Fibroblast of skin of scalp (primary cell): ENCODE measurements at regions not wholly inside any gene's neighbourhood (a gene's known extent, or its start where the extent isn't known, plus 50 kb on each side); places are given as distances from the start of the nearest gene placed in this dataset.

Source experiments
- DNase-seq: peaks from one replicate; pipeline ENCODE4 v3.0.0-alpha.2; 2013

DNA sequence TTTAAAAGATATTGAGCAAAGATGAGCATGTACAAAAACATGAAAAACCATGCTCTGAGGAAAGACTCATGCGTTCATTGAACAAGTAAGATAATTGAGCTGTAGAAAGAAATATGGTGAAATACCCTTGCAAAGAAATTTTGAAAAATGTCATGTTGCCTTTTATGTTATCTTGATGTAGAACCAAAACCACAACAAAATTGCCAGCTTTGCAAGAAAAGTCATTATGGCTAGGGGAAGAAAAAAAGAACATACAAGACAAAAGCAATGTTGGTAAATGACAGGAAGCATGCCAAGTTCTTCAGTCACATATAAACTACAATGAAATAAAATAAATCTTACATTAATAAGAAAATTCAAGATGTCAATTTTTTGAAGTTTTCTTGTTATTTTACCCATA is 368.0 kb downstream of the IRX1 start:
- no peak for DNase-seq

- DNase-seq: no peak
Observed at GRCh38 chr5:3980156-3980555, 384.5 kb downstream of the IRX1 start.

- no peak for DNase-seq
Observed at GRCh38 chr5:3987867-3988266, 392.2 kb downstream of the IRX1 start.

- DNase-seq: peak; percentile 2
Observed at GRCh38 chr5:3993856-3994473, 398.3 kb downstream of the IRX1 start.

DNA sequence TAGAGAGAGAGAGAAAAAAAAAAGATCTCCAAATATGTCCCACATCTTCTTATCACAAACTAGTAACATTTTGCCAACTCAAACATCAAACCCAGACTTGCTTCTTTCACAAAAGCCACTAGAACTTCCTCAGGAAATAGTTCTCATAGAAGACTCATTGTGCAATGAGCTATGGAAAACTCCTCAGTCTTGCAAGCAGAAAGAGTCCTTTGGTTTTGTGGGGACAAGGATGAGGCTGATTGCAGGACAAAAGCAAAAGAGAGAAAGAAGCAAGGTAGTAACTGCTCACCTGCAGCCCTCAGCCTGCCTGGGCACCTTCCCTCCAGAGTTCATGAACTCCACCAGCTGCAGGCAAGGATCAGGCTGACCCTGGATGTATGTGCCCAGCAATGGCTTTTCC is 399.0 kb downstream of the IRX1 start:
- DNase-seq: peak; percentile 53

GRCh38 chr5:3995954-3996619 is 400.5 kb downstream of the IRX1 start:
- DNase-seq: no peak

GRCh38 chr5:3996707-3997336 is 401.2 kb downstream of the IRX1 start:
- no peak for DNase-seq

GRCh38 chr5:3997670-3998069 is 402.0 kb downstream of the IRX1 start:
- no peak for DNase-seq

DNA sequence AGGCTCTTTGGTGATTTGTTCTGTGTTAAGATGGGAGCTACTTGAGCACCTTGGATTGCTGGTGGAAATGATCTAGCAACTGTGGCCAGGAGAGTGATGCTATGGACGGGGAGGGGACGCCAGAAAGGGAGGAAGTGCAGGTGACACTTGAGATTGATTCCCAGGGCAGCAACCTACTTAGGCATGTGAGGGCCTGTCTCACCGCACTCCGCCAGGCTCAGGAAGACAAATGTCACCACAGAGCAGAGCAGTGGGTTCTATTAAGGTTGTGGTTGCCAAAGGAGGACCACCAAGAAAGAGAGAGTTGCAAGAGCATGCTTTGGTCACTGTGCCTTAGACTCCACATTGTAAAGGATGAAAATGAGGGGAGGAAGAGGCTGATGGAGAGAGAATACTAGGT is 404.3 kb downstream of the IRX1 start:
- DNase-seq: no peak

DNA sequence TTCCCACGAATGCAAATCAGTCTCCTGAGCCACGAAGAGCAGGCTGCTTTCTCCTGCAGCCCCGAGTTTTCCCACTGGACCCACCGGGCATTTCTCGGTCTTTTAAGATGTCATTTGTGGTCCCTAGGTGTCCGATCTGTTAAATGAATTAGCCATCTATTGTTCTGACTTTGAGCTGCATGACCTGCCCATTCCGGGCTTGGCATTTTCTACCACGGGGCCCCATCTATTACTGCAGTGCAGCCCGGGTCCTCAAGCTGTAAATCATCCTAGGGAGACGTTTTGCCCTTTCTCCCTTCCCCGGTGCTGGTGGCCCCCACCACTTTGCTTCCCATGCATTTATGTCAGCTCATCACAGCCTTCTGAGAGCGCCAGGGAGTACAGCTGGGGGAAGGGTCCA is 405.4 kb downstream of the IRX1 start:
- no peak for DNase-seq

GRCh38 chr5:4001758-4002533 is 406.3 kb downstream of the IRX1 start:
- no peak for DNase-seq

GRCh38 chr5:4005335-4005734 is 409.7 kb downstream of the IRX1 start:
- DNase-seq: no peak

- no peak for DNase-seq
Observed at GRCh38 chr5:4007001-4007400, 411.4 kb downstream of the IRX1 start.

DNA sequence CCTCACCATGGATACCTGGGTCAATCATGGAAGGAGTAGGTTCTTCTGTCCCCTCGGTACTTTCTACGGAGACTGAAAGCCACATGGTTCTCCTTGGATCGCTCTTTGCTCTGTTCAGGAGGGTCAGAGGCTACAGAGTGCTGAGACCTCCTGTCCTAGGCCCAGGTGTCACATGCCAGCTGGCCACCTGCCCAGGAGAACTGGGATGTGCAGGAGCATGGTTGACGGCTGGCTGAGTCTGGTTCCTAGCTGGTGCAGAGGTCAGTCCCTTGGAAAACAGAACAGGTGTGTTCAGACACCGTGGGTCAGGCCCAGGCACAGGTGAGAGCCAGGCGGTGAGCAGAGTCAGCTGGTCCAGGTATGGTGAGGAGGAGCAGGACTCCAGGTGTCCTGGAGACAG is 416.3 kb downstream of the IRX1 start:
- no peak for DNase-seq

GRCh38 chr5:4013106-4013898 is 417.7 kb downstream of the IRX1 start:
- DNase-seq: no peak

- no peak for DNase-seq
Observed at GRCh38 chr5:4015709-4016108, 420.1 kb downstream of the IRX1 start.

- DNase-seq: no peak
Observed at GRCh38 chr5:4017076-4017803, 421.6 kb downstream of the IRX1 start.

DNA sequence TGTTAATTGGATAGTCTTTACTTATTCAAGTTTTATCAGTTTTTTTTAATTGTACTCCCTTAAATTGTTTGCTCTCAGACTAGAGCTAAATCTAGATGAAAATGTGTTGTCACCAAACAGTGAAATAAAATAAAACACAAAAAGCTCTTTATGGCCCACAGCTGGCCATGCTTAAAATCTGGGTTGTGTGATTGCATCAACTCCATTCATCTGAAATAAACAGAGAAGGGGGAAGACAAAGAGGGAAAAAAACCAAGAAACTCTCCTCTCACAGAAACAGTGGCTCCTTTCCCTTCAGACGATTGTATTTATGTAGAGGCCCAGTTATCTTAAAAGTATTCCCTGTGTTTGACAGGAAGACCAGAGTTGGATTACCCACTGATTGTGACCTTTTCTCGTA is 422.4 kb downstream of the IRX1 start:
- no peak for DNase-seq

- no peak for DNase-seq
Observed at GRCh38 chr5:4019009-4019769, 423.6 kb downstream of the IRX1 start.

- DNase-seq: no peak
Observed at GRCh38 chr5:4019841-4020240, 424.2 kb downstream of the IRX1 start.

DNA sequence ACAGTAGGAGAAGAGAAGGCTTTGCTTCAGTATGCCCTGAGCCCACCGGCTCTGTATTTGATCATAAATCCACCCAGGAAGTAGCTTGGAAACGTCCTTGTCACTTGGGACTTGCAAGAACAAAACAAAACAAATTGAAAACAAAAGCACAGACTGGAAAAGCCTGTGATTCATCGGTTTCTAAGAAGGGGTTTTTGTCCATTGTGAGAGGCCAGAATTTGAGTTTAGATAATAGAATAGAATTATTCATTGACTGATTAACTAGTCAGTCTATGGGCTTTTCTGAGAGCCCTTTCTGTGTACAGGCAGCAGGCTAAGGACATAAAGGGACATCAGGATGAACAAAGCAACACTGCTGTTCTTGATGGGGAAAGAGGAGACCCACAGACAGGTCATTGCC is 424.8 kb downstream of the IRX1 start:
- DNase-seq: no peak
